ENCODE measurements at regions not wholly inside any gene's neighbourhood (a gene's known extent, or its start where the extent isn't known, plus 50 kb on each side); places are given as distances from the start of the nearest gene placed in this dataset.

DNA sequence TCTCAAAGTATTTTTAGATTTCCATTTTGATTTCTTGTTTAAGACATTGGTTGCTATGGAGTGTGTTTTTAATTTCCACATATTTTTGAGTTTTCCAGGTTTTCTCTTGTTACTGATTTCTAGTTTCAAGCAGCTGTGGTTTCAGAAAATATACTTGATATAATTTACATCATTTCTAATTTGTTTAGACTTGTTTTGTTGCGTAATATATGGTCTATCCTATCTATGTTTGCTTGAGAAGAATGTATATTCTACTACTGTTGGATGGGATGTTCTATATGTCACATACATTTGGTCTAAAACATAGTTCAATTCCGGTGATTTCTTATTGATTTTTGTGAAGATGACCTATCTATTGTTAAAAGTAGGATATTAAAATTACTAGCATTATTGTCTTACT, 170.5 kb upstream of the EMCN start:
- DNase-seq (ENCODE audit: low spot score) = no peak
- TF ChIP-seq CTCF (IDR thresholded peaks at IDR 0.05; ENCODE audit: borderline replicate concordance, control extremely low read depth, extremely low read depth, insufficient read depth, missing control alignments) = no peak
- in situ Hi-C loops (cut with MboI; ENCODE audit: low sequenced_read_pairs, unreplicated experiment) = no loop called here

GRCh38 chr4:100682477-100683218, 164.8 kb upstream of the EMCN start:
- in situ Hi-C loops (cut with MboI; ENCODE audit: low sequenced_read_pairs, unreplicated experiment) = no loop called here
- TF ChIP-seq CTCF (IDR thresholded peaks at IDR 0.05; ENCODE audit: borderline replicate concordance, control extremely low read depth, extremely low read depth, insufficient read depth, missing control alignments) = no peak
- no peak for DNase-seq (ENCODE audit: low spot score)

GRCh38 chr4:100681289-100681688, 163.5 kb upstream of the EMCN start:
- DNase-seq (ENCODE audit: low spot score) = no peak
- in situ Hi-C loops (cut with MboI; ENCODE audit: low sequenced_read_pairs, unreplicated experiment) = no loop called here
- no peak for TF ChIP-seq CTCF (IDR thresholded peaks at IDR 0.05; ENCODE audit: borderline replicate concordance, control extremely low read depth, extremely low read depth, insufficient read depth, missing control alignments)

DNA sequence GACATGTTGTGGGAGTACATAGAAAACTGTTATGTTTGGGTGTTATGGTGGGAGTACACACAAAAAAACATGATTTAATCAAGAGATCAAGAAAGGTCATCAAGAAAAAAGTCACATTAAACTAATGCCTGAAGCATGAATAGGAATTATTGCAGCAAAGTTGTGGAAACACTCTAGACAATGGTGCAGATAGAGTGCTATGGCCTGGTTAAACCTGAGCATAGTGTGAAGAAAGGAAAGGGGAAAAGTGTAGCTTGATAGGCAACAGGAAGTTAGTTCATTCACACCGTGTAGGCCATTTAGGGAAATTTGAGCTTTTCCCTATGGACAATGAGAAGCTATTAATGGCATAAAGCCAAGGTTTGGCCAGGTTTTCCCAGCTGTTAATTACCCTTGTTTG, 162.1 kb upstream of the EMCN start:
- TF ChIP-seq CTCF (IDR thresholded peaks at IDR 0.05; ENCODE audit: borderline replicate concordance, control extremely low read depth, extremely low read depth, insufficient read depth, missing control alignments) = no peak
- no peak for DNase-seq (ENCODE audit: low spot score)
- in situ Hi-C loops (cut with MboI; ENCODE audit: low sequenced_read_pairs, unreplicated experiment) = no loop called here

GRCh38 chr4:100674976-100675375, 157.2 kb upstream of the EMCN start:
- DNase-seq (ENCODE audit: low spot score) = no peak
- no peak for TF ChIP-seq CTCF (IDR thresholded peaks at IDR 0.05; ENCODE audit: borderline replicate concordance, control extremely low read depth, extremely low read depth, insufficient read depth, missing control alignments)
- in situ Hi-C loops (cut with MboI; ENCODE audit: low sequenced_read_pairs, unreplicated experiment) = no loop called here

GRCh38 chr4:100657187-100657586, 139.4 kb upstream of the EMCN start:
- no peak for TF ChIP-seq CTCF (IDR thresholded peaks at IDR 0.05; ENCODE audit: borderline replicate concordance, control extremely low read depth, extremely low read depth, insufficient read depth, missing control alignments)
- DNase-seq (ENCODE audit: low spot score) = no peak
- in situ Hi-C loops (cut with MboI; ENCODE audit: low sequenced_read_pairs, unreplicated experiment) = no loop called here

All from GM13976 (cell line).